Heart left ventricle (tissue), 16 donors: ENCODE measurements at regions not wholly inside any gene's neighbourhood (a gene's known extent, or its start where the extent isn't known, plus 50 kb on each side); places are given as distances from the start of the nearest gene placed in this dataset.

ENCODE experiments used
- ATAC-seq, 4 donors: fragments of 200-7000 bp; cut with Tn5 transposase; one replicate each; pipeline ENCODE4 v1.9.1; 2020 to 2022; ENCODE audit warnings: moderate library complexity in 4 of 4, mild to moderate bottlenecking in 3 of 4, moderate number of reproducible peaks in 1 of 4
- DNase-seq, 5 donors: peaks; one replicate each; pipeline ENCODE4 v3.0.0-alpha.2; 2020
- H3K27ac ChIP-seq, 12 donors: fragments of 200-600 bp; sonication (generic) in 4 of 12; one replicate each; pipeline versions ENCODE4 v1.5.0 to v1.8.0; 2016 to 2022; ENCODE audit warnings: mild to moderate bottlenecking in 2 of 12
- H3K27me3 ChIP-seq, 9 donors: fragments of 200-600 bp; sonication (generic) in 2 of 9; one replicate each; pipeline versions ENCODE4 v1.5.1 to v1.8.0; 2016 to 2022; ENCODE audit warnings: mild to moderate bottlenecking in 3 of 9
- H3K36me3 ChIP-seq, 9 donors: fragments of 200-600 bp; sonication (generic) in 2 of 9; one replicate each; pipeline versions ENCODE4 v1.5.0 to v1.8.0; 2018 to 2022; ENCODE audit warnings: mild to moderate bottlenecking in 2 of 9
- H3K4me1 ChIP-seq, 12 donors: fragments of 200-600 bp; sonication (generic) in 4 of 12; one replicate each; pipeline versions ENCODE4 v1.5.0 to v1.8.0; 2016 to 2022; ENCODE audit warnings: mild to moderate bottlenecking in 3 of 12
- H3K4me3 ChIP-seq, 12 donors: fragments of 200-600 bp; sonication (generic) in 4 of 12; one replicate each; pipeline versions ENCODE4 v1.5.0 to v1.8.0; 2017 to 2022; ENCODE audit warnings: mild to moderate bottlenecking in 9 of 12, moderate library complexity in 4 of 12
- H3K9me3 ChIP-seq, 12 donors: fragments of 200-600 bp; sonication (generic) in 4 of 12; one replicate each; pipeline versions ENCODE4 v1.5.0 to v1.8.0; 2016 to 2022; ENCODE audit warnings: mild to moderate bottlenecking in 1 of 12
- POLR2A ChIP-seq, 2 donors: fragments of 450-650 bp; IDR thresholded peaks; one replicate each; pipeline ENCODE4 v1.6.1; 2017; ENCODE audit warnings: antibody characterized with exemption in 2 of 2, mild to moderate bottlenecking in 2 of 2, moderate library complexity in 2 of 2
- WGBS, 4 donors: extraction: QIAGEN DNeasy Blood & Tissue Kit in 2 of 4; methylation state at CpG; one replicate each; pipeline versions ENCODE4 v1.1.5 to v1.1.7; 2013 to 2018; 5-methylcytosine and 5-hydroxymethylcytosine counted together
- intact Hi-C, 10 donors: fragments of 100-400 bp; cut with DNase I; formaldehyde crosslinking; loops; one replicate each; pipeline versions ENCODE4 v1.11.1 to v1.14.2; 2022
- TF ChIP-seq, protein P1 (sequence below), 12 donors: fragments of 200-600 bp; sonication (generic) in 4 of 12; IDR thresholded peaks; one replicate each; pipeline versions ENCODE4 v1.5.0 to v1.8.0; 2018 to 2022; ENCODE audit warnings: antibody characterized with exemption in 12 of 12, mild to moderate bottlenecking in 5 of 12
- donor health status: ischemic (EF 13 %, LVEDD 7.1; RV severe dilation, severe dysfunction).
- donor health status: healthy with polysubstance abuse.
- donor health status: DM: no; HTN: yes; CAD: no.
- donor health status: DM: no; HTN: no; CAD: no.
- donor health status: ischemic (EF 25% LVEDD 6.9; RV normal size, moderate dysfunction).
- donor health status: ischemic (EF 25% LVEDD 5.7; RV mildly dilated, moderate dysfunction).
- donor health status: healthy.
- donor health status: DM: yes; HTN: yes; CAD: no.
- donor health status: ischemic (EF 35%, LVEDD 5.7; RV mildly dilated, moderate dysfunction).
- donor health status: nonischemic (EF 11% LVEDD 7.7; RV severe dilation, severe dysfunction).
- donor health status: DM: yes; HTN: yes; CAD: no.
- donor health status: PGD.
- donor health status: ischemic (EF 29% LVEDD 5.4; RV normal size, mild dysfunction).
- donor health status: nonischemic (EF 23%, LVEDD 6.1; RV moderate dilation, normal function).

DNA sequence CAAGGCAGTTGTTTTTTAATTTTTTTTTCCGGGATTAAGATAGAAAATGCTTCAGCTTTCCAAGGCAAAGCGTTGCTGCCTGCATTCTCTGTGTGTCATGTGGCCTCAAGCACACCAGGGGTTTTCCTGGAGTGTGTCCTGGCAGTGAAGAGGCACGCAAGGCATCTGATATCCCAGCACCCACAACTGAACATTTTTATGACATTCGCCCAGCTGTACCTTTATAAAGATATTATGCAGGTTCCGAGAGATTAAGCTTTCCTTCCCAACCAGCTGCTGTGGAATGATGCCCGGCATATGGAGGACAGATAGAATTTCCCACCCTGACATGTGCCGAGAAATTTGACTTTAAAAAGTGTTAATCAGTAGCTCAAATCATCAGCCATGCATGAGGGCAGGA is 205.6 kb downstream of the GADD45G start:
- Histone ChIP-seq H3K4me3 (no peak overlapping the region), H3K4me1 (peaks cover 0 to 25% (median 7%) of the 10 kb centered on the region in 12 donors), H3K27me3 (peaks cover 0 to 8% (median 0%) of the 10 kb centered on the region in 9 donors), H3K36me3 (no peaks in the 10 kb centered on the region), H3K9me3 (no peaks in the 10 kb centered on the region), H3K27ac (no peak overlapping the region)
- intact Hi-C loops, result loop anchor here in 1 of 10 donors (10.0 kb wide), 1 partner anchor 206 kb away; the partner anchor contains the start of gene GADD45G
- peak in 2 of 4 donors; percentile 40 to 57 for ATAC-seq
- WGBS, 4 donors, result 44 to 52% (median 49%) methylated on average over 7 of the region's 7 CpGs
- TF ChIP-seq POLR2A (IDR thresholded peaks at IDR 0.05), result no peak
- TF ChIP-seq, protein P1, sequence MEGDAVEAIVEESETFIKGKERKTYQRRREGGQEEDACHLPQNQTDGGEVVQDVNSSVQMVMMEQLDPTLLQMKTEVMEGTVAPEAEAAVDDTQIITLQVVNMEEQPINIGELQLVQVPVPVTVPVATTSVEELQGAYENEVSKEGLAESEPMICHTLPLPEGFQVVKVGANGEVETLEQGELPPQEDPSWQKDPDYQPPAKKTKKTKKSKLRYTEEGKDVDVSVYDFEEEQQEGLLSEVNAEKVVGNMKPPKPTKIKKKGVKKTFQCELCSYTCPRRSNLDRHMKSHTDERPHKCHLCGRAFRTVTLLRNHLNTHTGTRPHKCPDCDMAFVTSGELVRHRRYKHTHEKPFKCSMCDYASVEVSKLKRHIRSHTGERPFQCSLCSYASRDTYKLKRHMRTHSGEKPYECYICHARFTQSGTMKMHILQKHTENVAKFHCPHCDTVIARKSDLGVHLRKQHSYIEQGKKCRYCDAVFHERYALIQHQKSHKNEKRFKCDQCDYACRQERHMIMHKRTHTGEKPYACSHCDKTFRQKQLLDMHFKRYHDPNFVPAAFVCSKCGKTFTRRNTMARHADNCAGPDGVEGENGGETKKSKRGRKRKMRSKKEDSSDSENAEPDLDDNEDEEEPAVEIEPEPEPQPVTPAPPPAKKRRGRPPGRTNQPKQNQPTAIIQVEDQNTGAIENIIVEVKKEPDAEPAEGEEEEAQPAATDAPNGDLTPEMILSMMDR (IDR thresholded peaks at IDR 0.05), result no peak
- no peak for DNase-seq

DNA sequence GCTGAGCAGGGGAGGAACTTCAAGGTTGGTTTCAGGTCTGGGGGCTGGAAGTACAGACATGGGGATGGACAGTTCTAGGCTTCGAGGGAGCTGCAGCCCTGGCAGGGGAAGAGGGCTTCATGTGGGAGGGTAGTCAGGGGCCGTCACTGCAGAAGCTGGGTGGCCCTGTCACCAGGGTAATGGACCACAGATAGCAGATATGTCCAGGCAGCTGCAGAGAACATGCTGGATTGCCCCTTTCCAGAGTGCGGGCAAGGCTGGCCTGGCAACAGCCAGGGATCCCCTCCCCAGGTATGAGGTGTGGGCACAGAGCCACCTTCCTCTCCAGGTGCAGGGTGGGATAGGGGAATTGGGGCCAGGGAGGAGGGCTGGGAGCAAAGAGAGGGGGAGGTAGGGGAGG is 206.5 kb downstream of the GADD45G start:
- no peak overlapping the region for H3K4me3 ChIP-seq
- DNase-seq, result no peak
- no peak overlapping the region for H3K27ac ChIP-seq
- peaks cover 0 to 8% (median 0%) of the 10 kb centered on the region in 9 donors for H3K27me3 ChIP-seq
- intact Hi-C loops, result loop anchor here in 1 of 10 donors (10.0 kb wide), 1 partner anchor 207 kb away; the partner anchor contains the start of gene GADD45G
- WGBS, 4 donors, result 93 to 95% (median 94%) methylated on average over 3 of the region's 3 CpGs
- H3K9me3 ChIP-seq, result no peaks in the 10 kb centered on the region
- H3K4me1 ChIP-seq, result peaks cover 0 to 30% (median 11%) of the 10 kb centered on the region in 12 donors
- H3K36me3 ChIP-seq, result no peaks in the 10 kb centered on the region
- no peak for ATAC-seq
- TF ChIP-seq POLR2A (IDR thresholded peaks at IDR 0.05), result no peak
- TF ChIP-seq, protein P1 (IDR thresholded peaks at IDR 0.05), result no peak

DNA sequence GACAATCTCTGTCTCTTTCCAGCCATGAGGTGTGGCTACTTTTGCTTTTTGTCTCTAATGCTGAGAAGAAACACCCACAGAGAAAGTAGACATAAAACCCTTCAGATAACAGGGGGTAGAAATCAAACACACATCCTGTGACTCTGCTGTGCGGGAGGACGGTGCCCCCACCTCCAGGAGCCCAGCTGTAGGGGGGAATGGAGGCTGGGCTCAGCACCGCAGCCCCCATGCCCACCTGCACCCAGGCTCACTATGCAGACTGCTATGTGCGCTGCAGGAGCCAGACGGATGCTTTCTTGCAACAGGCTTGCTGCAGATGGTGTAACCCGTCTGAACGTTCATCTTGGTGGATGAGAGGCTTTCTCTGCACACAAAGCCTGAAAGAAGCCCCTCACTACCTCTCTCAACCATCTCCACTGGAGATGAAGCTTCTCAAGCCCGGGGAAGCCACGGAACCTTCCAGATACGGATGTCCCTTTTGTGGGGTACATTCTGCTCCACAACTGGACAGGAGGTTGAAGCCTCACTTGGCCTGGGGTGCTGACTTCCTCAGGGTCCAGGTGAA is 207.2 kb downstream of the GADD45G start:
- H3K4me3 ChIP-seq, result no peak overlapping the region
- H3K36me3 ChIP-seq, result no peaks in the 10 kb centered on the region
- intact Hi-C loops, result loop anchor here in 1 of 10 donors (10.0 kb wide), 1 partner anchor 207 kb away; the partner anchor contains the start of gene GADD45G
- H3K27me3 ChIP-seq, result peaks cover 0 to 8% (median 0%) of the 10 kb centered on the region in 9 donors
- peaks cover 0 to 34% (median 15%) of the 10 kb centered on the region in 12 donors for H3K4me1 ChIP-seq
- H3K9me3 ChIP-seq, result no peaks in the 10 kb centered on the region
- ATAC-seq, result no peak
- no peak for DNase-seq
- 92 to 99% (median 95%) methylated on average over 10 of the region's 10 CpGs for WGBS, 4 donors
- TF ChIP-seq, protein P1 (IDR thresholded peaks at IDR 0.05), result no peak
- TF ChIP-seq POLR2A (IDR thresholded peaks at IDR 0.05), result no peak
- H3K27ac ChIP-seq, result no peak overlapping the region

DNA sequence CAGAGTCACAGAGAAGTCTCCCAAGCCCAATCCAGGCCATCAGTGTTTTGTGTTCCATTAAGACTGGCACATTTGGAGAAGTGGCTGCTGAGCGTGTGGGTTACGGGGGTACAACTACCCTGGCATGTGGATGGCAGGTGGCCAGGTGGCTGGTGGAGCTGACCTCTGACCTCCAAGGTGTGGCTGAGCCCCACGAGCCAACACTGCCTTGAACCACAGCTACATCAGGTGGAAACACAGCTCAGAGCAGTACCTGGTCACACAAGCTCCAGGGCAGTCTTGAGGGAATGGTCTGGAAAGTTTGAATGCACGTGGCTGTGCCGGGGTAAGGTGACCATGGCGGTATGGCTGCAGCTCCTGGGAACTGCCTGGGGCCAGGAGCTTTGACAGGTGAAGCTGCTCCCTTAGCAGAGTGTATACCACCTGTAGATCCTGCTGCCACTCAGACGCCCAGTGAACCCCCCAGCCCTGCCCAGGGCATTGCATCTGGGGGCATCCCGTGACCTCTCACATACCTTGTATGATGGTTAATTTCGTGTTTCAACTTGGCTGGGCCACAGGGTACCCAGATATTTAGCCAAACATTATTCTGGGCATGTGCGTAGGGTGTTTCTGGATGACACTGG is 207.9 kb downstream of the GADD45G start:
- H3K27me3 ChIP-seq, result peaks cover 0 to 8% (median 0%) of the 10 kb centered on the region in 9 donors
- no peak overlapping the region for H3K4me3 ChIP-seq
- no peaks in the 10 kb centered on the region for H3K36me3 ChIP-seq
- no peaks in the 10 kb centered on the region for H3K9me3 ChIP-seq
- no peak for TF ChIP-seq POLR2A (IDR thresholded peaks at IDR 0.05)
- TF ChIP-seq, protein P1 (IDR thresholded peaks at IDR 0.05), result no peak
- no peak for DNase-seq
- 91 to 94% (median 93%) methylated on average over 9 to 10 of the region's 10 CpGs for WGBS, 4 donors
- no peak overlapping the region for H3K27ac ChIP-seq
- no peak for ATAC-seq
- intact Hi-C loops, result loop anchor here in 1 of 10 donors (10.0 kb wide), 1 partner anchor 208 kb away; the partner anchor contains the start of gene GADD45G
- H3K4me1 ChIP-seq, result peaks cover 0 to 39% (median 16%) of the 10 kb centered on the region in 12 donors
